H1 (cell line): ENCODE measurements at regions not wholly inside any gene's neighbourhood (a gene's known extent, or its start where the extent isn't known, plus 50 kb on each side); places are given as distances from the start of the nearest gene placed in this dataset.

Source experiments
- CTCF ChIA-PET: fragments of 300-600 bp; sonication (Branson Sonifier 250); formaldehyde crosslinking; loops from one replicate; lab custom pipeline; 2021; ENCODE audit not compliant: partially characterized antibody; lab: Charles Lee
- POLR2A ChIA-PET: fragments of 300-600 bp; sonication (Branson Sonifier 250); formaldehyde crosslinking; loops from one replicate; lab custom pipeline; 2021; ENCODE audit warnings: inconsistent platforms; ENCODE audit not compliant: partially characterized antibody; lab: Charles Lee
- DNase-seq, 2 experiments: peaks; one replicate each; pipeline versions ENCODE4 v3.0.0 to v3.0.0-alpha.2; 2010 to 2022; ENCODE audit warnings: low spot score in 2 of 2, low read depth in 1 of 2, mixed read lengths in 1 of 2
- FAIRE-seq: peaks from 2 replicates; lab custom pipeline; 2011; peaks lifted over from hg19 to GRCh38; lab: Jason Lieb, UNC
- H2AFZ ChIP-seq: 2 replicates; pipeline ENCODE4 v1.8.1; 2012; ENCODE audit warnings: low read length, inconsistent platforms
- H2AK5ac ChIP-seq: 2 replicates; pipeline ENCODE4 v1.6.1; 2013; ENCODE audit warnings: low read depth, low read length
- H2BK120ac ChIP-seq: replicated peaks from 2 replicates; pipeline ENCODE3; 2013; ENCODE audit warnings: low read depth, low read length, inconsistent platforms
- H2BK12ac ChIP-seq: 2 replicates; pipeline ENCODE4 v1.6.1; 2013; ENCODE audit warnings: low read depth, low read length
- H2BK15ac ChIP-seq: 2 replicates; pipeline ENCODE4 v1.6.1; 2013; ENCODE audit warnings: low read length
- H2BK20ac ChIP-seq: 2 replicates; pipeline ENCODE4 v1.6.1; 2013; ENCODE audit warnings: low read length
- H2BK5ac ChIP-seq: 2 replicates; pipeline ENCODE4 v1.6.1; 2013; ENCODE audit warnings: low read depth, low read length
- H3K14ac ChIP-seq: 2 replicates; pipeline ENCODE4 v1.6.1; 2013; ENCODE audit warnings: inconsistent platforms; ENCODE audit not compliant: insufficient read length
- H3K18ac ChIP-seq: 2 replicates; pipeline ENCODE4 v1.6.1; 2013; ENCODE audit warnings: low read length; ENCODE audit errors: extremely low read depth
- H3K23ac ChIP-seq: 2 replicates; pipeline ENCODE4 v1.6.1; 2013; ENCODE audit warnings: inconsistent platforms; ENCODE audit not compliant: insufficient read length
- H3K23me2 ChIP-seq: 2 replicates; pipeline ENCODE4 v1.6.1; 2013; ENCODE audit warnings: low read depth, low read length
- H3K27ac ChIP-seq: 2 replicates; pipeline ENCODE4 v1.6.1; 2011; ENCODE audit warnings: low read depth, low read length, inconsistent platforms
- H3K27me3 ChIP-seq, 4 experiments: replicated peaks in 1 of 4; 1 replicate in 1 of 4; 2 replicates in 3 of 4; pipeline versions ENCODE4 v1.6.1 to v1.8.1; 2011 to 2013; ENCODE audit warnings: low read length in 3 of 4, mild to moderate bottlenecking in 3 of 4, inconsistent platforms in 2 of 4, mixed read lengths in 2 of 4, moderate library complexity in 1 of 4; ENCODE audit not compliant: control insufficient read depth in 3 of 4, insufficient read depth in 3 of 4; ENCODE audit errors: extremely low read depth in 1 of 4
- H3K36me3 ChIP-seq, 4 experiments: 2 replicates each; pipeline versions ENCODE4 v1.6.1 to v1.8.1; 2011 to 2013; ENCODE audit warnings: mild to moderate bottlenecking in 4 of 4, low read length in 3 of 4, moderate library complexity in 2 of 4, control low read depth in 1 of 4, inconsistent platforms in 1 of 4; ENCODE audit not compliant: insufficient read depth in 4 of 4, control insufficient read depth in 2 of 4
- H3K4ac ChIP-seq: replicated peaks from 2 replicates; pipeline ENCODE3; 2013; ENCODE audit warnings: low read length, low read depth, mixed read lengths, inconsistent platforms; ENCODE audit not compliant: insufficient read length
- H3K4me1 ChIP-seq, 4 experiments: replicated peaks in 1 of 4; 1 replicate in 1 of 4; 2 replicates in 3 of 4; pipeline versions ENCODE4 v1.6.1 to v1.8.1; 2011 to 2013; ENCODE audit warnings: low read length in 3 of 4, inconsistent platforms in 2 of 4, mixed read lengths in 1 of 4; ENCODE audit not compliant: insufficient read depth in 4 of 4, control insufficient read depth in 3 of 4
- H3K4me2 ChIP-seq, 2 experiments: 2 replicates each; pipeline versions ENCODE4 v1.6.1 to v1.8.1; 2011 to 2013; ENCODE audit warnings: low read depth in 2 of 2, low read length in 2 of 2, control low read depth in 1 of 2, inconsistent platforms in 1 of 2, mild to moderate bottlenecking in 1 of 2; ENCODE audit not compliant: insufficient read depth in 1 of 2
- H3K4me3 ChIP-seq, 4 experiments: fragments of 200-600, 300-600 bp in 1 of 4; sonication (generic), shearing (Covaris generic), sonication (Bioruptor Twin) in 1 of 4; 2 replicates each; pipeline versions ENCODE4 v1.5.1 to v1.8.1; 2011 to 2016; ENCODE audit warnings: low read length in 4 of 4, low read depth in 3 of 4, control low read depth in 2 of 4, inconsistent platforms in 2 of 4, mild to moderate bottlenecking in 2 of 4, mixed read lengths in 1 of 4, moderate library complexity in 1 of 4; ENCODE audit not compliant: insufficient read depth in 2 of 4; ENCODE audit errors: extremely low read depth in 1 of 4
- H3K56ac ChIP-seq: replicated peaks from 2 replicates; pipeline ENCODE3; 2013; ENCODE audit warnings: low read depth, mild to moderate bottlenecking, mixed read lengths, low read length, inconsistent platforms; ENCODE audit not compliant: insufficient read length
- H3K79me1 ChIP-seq: 2 replicates; pipeline ENCODE4 v1.6.1; 2013; ENCODE audit warnings: low read depth, low read length, control low read depth
- H3K79me2 ChIP-seq, 2 experiments: 2 replicates each; pipeline versions ENCODE4 v1.6.1 to v1.8.1; 2012 to 2013; ENCODE audit warnings: low read length in 2 of 2, mild to moderate bottlenecking in 2 of 2, inconsistent platforms in 1 of 2; ENCODE audit not compliant: insufficient read depth in 2 of 2, control insufficient read depth in 1 of 2
- H3K9ac ChIP-seq, 4 experiments: replicated peaks in 1 of 4; 1 replicate in 1 of 4; 2 replicates in 3 of 4; pipeline versions ENCODE4 v1.6.1 to v1.8.1; 2011 to 2013; ENCODE audit warnings: low read depth in 3 of 4, low read length in 3 of 4, control low read depth in 2 of 4, mild to moderate bottlenecking in 2 of 4, moderate library complexity in 2 of 4, inconsistent platforms in 1 of 4; ENCODE audit errors: extremely low read depth in 1 of 4
- H3K9me3 ChIP-seq, 2 experiments: 2 replicates each; pipeline versions ENCODE4 v1.6.1 to v1.8.1; 2012 to 2013; ENCODE audit warnings: mild to moderate bottlenecking in 2 of 2, moderate library complexity in 2 of 2, control low read depth in 1 of 2, inconsistent platforms in 1 of 2, low read depth in 1 of 2, low read length in 1 of 2, mixed read lengths in 1 of 2; ENCODE audit not compliant: insufficient read depth in 2 of 2
- H4K20me1 ChIP-seq, 2 experiments: replicated peaks in 1 of 2; 2 replicates each; pipeline versions ENCODE3 to v1.8.1; 2011 to 2013; ENCODE audit warnings: inconsistent platforms in 2 of 2, low read length in 2 of 2, mild to moderate bottlenecking in 1 of 2; ENCODE audit not compliant: insufficient read depth in 2 of 2, control insufficient read depth in 1 of 2
- H4K5ac ChIP-seq: 2 replicates; pipeline ENCODE4 v1.6.1; 2013; ENCODE audit warnings: low read length, low read depth, mixed read lengths, inconsistent platforms; ENCODE audit not compliant: insufficient read length
- H4K8ac ChIP-seq: 2 replicates; pipeline ENCODE4 v1.8.0; 2013; ENCODE audit warnings: mild to moderate bottlenecking, moderate library complexity, low read length, inconsistent platforms; ENCODE audit not compliant: insufficient read depth; ENCODE audit errors: extremely low read depth
- H4K91ac ChIP-seq: replicated peaks from 2 replicates; pipeline ENCODE3; 2013; ENCODE audit warnings: low read length, mixed read lengths, inconsistent platforms; ENCODE audit not compliant: insufficient read length
- GTF2F1 ChIP-seq: IDR thresholded peaks from 2 replicates; pipeline ENCODE4 v1.6.1; 2012; ENCODE audit warnings: low read depth, low read length, improper control_type of control experiment, borderline replicate concordance
- RXRA ChIP-seq: IDR thresholded peaks from 2 replicates; pipeline ENCODE4 v1.6.1; 2011; ENCODE audit warnings: low read depth, mild to moderate bottlenecking, low read length, moderate library complexity; ENCODE audit not compliant: insufficient read depth
- TAF1 ChIP-seq: IDR thresholded peaks from 2 replicates; pipeline ENCODE4 v1.6.1; 2011; ENCODE audit warnings: mild to moderate bottlenecking, low read depth, low read length
- WGBS, 2 experiments: shearing (Covaris generic) in 1 of 2; methylation state at CpG; one replicate each; pipeline versions ENCODE4 v1.1.6 to v1.1.7; 2013 to 2015; ENCODE audit warnings: low lambda C conversion rate in 2 of 2, mixed read lengths in 2 of 2, inconsistent platforms in 1 of 2, low coverage in 1 of 2, missing lambda C conversion rate in 1 of 2; ENCODE audit not compliant: insufficient replicate concordance in 2 of 2, insufficient coverage in 1 of 2, insufficient read length in 1 of 2; ENCODE audit errors: extremely low coverage in 1 of 2, missing lambda C conversion rate in 1 of 2; 5-methylcytosine and 5-hydroxymethylcytosine counted together

DNA sequence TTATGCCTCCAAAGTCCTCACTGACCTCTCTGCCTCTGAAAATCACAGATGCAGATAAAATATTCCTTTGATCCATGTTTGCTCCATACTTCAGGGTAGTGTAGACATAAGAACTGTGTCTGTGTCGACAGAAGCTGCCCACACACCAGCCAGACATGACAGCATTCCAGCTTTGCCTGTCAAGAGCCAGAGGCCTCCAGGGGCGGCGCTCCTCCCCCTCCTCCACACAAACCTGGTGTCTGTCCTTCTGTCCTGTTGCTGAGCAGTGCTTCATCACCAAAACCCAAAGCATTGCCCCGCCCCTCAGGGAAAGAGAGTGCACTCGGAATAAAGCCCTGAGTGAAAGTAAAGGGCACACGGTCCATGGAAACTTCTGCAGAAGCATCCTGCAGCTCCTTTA lies 379.4 kb downstream of the FBXW7 start:
- H2BK120ac ChIP-seq: no peak overlapping the region
- no peak overlapping the region for H3K4ac ChIP-seq
- H4K20me1 ChIP-seq: no peaks in the 10 kb centered on the region
- no peak overlapping the region for H3K4me3 ChIP-seq
- H2BK20ac ChIP-seq: no peak overlapping the region
- H4K5ac ChIP-seq: no peak overlapping the region
- no peak overlapping the region for H2AK5ac ChIP-seq
- TF ChIP-seq GTF2F1 (no peak), TAF1 (no peak), RXRA (no peak)
- no peaks in the 10 kb centered on the region for H3K36me3 ChIP-seq
- H4K91ac ChIP-seq: no peak overlapping the region
- no peaks in the 10 kb centered on the region for H3K9me3 ChIP-seq
- H3K79me1 ChIP-seq: no peaks in the 10 kb centered on the region
- H2BK12ac ChIP-seq: no peak overlapping the region
- H3K79me2 ChIP-seq: no peaks in the 10 kb centered on the region
- no peak overlapping the region for H3K14ac ChIP-seq
- H3K4me2 ChIP-seq: no peak overlapping the region
- H3K27ac ChIP-seq: no peak overlapping the region
- H3K9ac ChIP-seq: no peak overlapping the region
- no peak overlapping the region for H3K56ac ChIP-seq
- H3K27me3 ChIP-seq: no peaks in the 10 kb centered on the region
- FAIRE-seq: no peak
- POLR2A ChIA-PET: no interaction called here
- CTCF ChIA-PET: interaction anchor here (0.6 to 1.2 kb wide), 4 partner anchors 14 to 1209 kb away, joined by 3 read pairs; no protein-coding TSS in a partner anchor
- H2BK15ac ChIP-seq: no peak overlapping the region
- WGBS, 2 experiments: 79% methylated on average over 6 of the region's 6 CpGs; no CpG with 5 or more reads in 1 of the 2 experiments
- DNase-seq: no peak
- no peak overlapping the region for H3K23ac ChIP-seq
- H2AFZ ChIP-seq: no peak overlapping the region
- H3K23me2 ChIP-seq: no peaks in the 10 kb centered on the region
- no peak overlapping the region for H3K18ac ChIP-seq
- no peak overlapping the region; the same call in 1 of the 2 replicates for H4K8ac ChIP-seq
- no peak overlapping the region for H2BK5ac ChIP-seq
- H3K4me1 ChIP-seq: no peaks in the 10 kb centered on the region
